Thyroid gland (tissue), 4 donors: ENCODE measurements at regions not wholly inside any gene's neighbourhood (a gene's known extent, or its start where the extent isn't known, plus 50 kb on each side); places are given as distances from the start of the nearest gene placed in this dataset.

Experiments
- CTCF ChIP-seq, 6 experiments: fragments of 200-600 bp in 3 of 6; fragments of 450-650 bp in 3 of 6; sonication (generic) in 3 of 6; IDR thresholded peaks; one replicate each; pipeline ENCODE4 v1.5.1; 2016 to 2019; ENCODE audit warnings: antibody characterized with exemption in 6 of 6, mild to moderate bottlenecking in 2 of 6, inconsistent platforms in 1 of 6, moderate library complexity in 1 of 6
- POLR2A ChIP-seq, 2 donors: fragments of 450-650 bp; IDR thresholded peaks; one replicate each; pipeline ENCODE4 v1.6.1; 2017; ENCODE audit warnings: antibody characterized with exemption in 2 of 2, mild to moderate bottlenecking in 2 of 2, moderate library complexity in 1 of 2

DNA sequence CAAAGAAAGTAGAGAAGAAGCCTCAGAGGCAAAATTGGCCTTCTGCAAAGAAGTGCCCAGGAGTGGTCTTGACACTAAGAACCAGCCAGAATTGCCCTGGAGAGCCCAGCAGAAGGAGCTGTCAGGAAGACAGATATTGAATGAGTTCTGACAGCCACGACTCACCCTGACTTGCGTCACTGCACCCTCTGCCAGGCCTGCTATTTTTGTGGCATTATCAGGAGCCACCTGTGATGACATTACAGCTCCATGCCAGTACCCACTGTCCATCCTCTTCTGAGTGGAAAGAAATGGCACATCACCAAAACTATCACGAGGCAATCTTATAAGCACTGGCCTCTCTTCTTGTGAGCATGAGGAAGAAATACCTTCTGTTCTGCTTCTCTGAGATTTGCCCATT, 67.7 kb downstream of the SMIM20 start:
- TF ChIP-seq POLR2A (IDR thresholded peaks at IDR 0.05) (no peak), CTCF (IDR thresholded peaks at IDR 0.05) (no peak)
